ENCODE measurements at regions not wholly inside any gene's neighbourhood (a gene's known extent, or its start where the extent isn't known, plus 50 kb on each side); places are given as distances from the start of the nearest gene placed in this dataset.

GRCh38 chr3:67073812-67074211 lies 75.7 kb downstream of the KBTBD8 start (continued):
- TF ChIP-seq REST (IDR thresholded peaks at IDR 0.05) = no peak
- no peak for TF ChIP-seq MAX (IDR thresholded peaks at IDR 0.05)
- no peak for TF ChIP-seq NR2F2 (IDR thresholded peaks at IDR 0.05)
- TF ChIP-seq ZBTB33 (IDR thresholded peaks at IDR 0.05) = no peak
- TF ChIP-seq RAD21 (IDR thresholded peaks at IDR 0.05) = no peak
- no peak for TF ChIP-seq RXRA (IDR thresholded peaks at IDR 0.05)

- H3K4me1 ChIP-seq (ENCODE audit: control insufficient read depth in 4 of 4, insufficient read depth in 4 of 4, low read length in 3 of 4) = no peaks in the 10 kb centered on the region
- no peaks in the 10 kb centered on the region for H3K9me3 ChIP-seq (ENCODE audit: control insufficient read depth in 4 of 4, low read length in 3 of 4)
- H3K9ac ChIP-seq (ENCODE audit: low read depth in 1 of 2, low read length in 2 of 2) = no peak overlapping the region
- H3K27me3 ChIP-seq (ENCODE audit: control insufficient read depth in 4 of 4, insufficient read depth in 4 of 4, low read length in 3 of 4) = no peaks in the 10 kb centered on the region
- DNase-seq (ENCODE audit: low spot score) = no peak
- H3K27ac ChIP-seq (ENCODE audit: low read depth in 1 of 2, low read length in 2 of 2) = no peak overlapping the region
- 86% methylated on average over 2 of the region's 2 CpGs for WGBS
- TF ChIP-seq GABPA (IDR thresholded peaks at IDR 0.05 in 1 of 2, conservative IDR thresholded peaks at IDR 0.05 in 1 of 2) (no peak), HNF4A (conservative IDR thresholded peaks at IDR 0.05) (no peak), ZBTB33 (IDR thresholded peaks at IDR 0.05) (no peak), EGR1 (IDR thresholded peaks at IDR 0.05; ENCODE audit: low read depth in 2 of 2) (no peak)
- H3K4me3 ChIP-seq (ENCODE audit: low read depth in 1 of 3, low read length in 3 of 3) = no peak overlapping the region
- no peaks in the 10 kb centered on the region for H3K36me3 ChIP-seq (ENCODE audit: control insufficient read depth in 4 of 4, insufficient read depth in 3 of 4, low read depth in 1 of 4, low read length in 3 of 4)
Observed at GRCh38 chr3:67075295-67075694, 77.2 kb downstream of the KBTBD8 start.

DNA sequence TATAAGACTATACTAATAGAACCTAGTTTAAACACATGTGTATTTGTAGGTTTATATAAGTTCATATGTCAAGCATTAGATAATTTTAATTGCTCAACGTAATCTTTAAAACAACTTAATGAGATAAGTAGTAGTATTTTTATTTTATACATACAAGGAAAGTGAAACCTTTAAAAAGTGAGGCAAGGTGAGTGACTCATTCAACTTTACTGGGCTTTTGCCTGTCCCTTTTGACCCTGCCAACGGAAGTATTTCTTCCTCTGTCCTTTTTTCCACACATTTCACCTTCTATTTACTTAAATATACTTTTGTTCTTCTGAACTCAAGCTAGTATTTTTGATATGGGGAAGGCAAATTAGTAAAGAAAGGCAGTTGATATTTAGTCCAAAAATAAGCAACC lies 78.5 kb downstream of the KBTBD8 start:
- Histone ChIP-seq H3K36me3 (ENCODE audit: control insufficient read depth in 4 of 4, insufficient read depth in 3 of 4, low read depth in 1 of 4, low read length in 3 of 4) (no peaks in the 10 kb centered on the region), H3K4me3 (ENCODE audit: low read depth in 1 of 3, low read length in 3 of 3) (no peak overlapping the region), H3K27ac (ENCODE audit: low read depth in 1 of 2, low read length in 2 of 2) (no peak overlapping the region), H3K27me3 (ENCODE audit: control insufficient read depth in 4 of 4, insufficient read depth in 4 of 4, low read length in 3 of 4) (no peaks in the 10 kb centered on the region), H3K4me1 (ENCODE audit: control insufficient read depth in 4 of 4, insufficient read depth in 4 of 4, low read length in 3 of 4) (no peaks in the 10 kb centered on the region), H3K9ac (ENCODE audit: low read depth in 1 of 2, low read length in 2 of 2) (no peak overlapping the region), H3K9me3 (ENCODE audit: control insufficient read depth in 4 of 4, low read length in 3 of 4) (no peaks in the 10 kb centered on the region)
- 59% methylated on average over 2 of the region's 2 CpGs for WGBS
- DNase-seq (ENCODE audit: low spot score) = no peak
- no peak for TF ChIP-seq TAF1 (conservative IDR thresholded peaks at IDR 0.05)
- TF ChIP-seq JUND (IDR thresholded peaks at IDR 0.05) = no peak
- no peak for TF ChIP-seq RXRA (IDR thresholded peaks at IDR 0.05)
- TF ChIP-seq MAX (IDR thresholded peaks at IDR 0.05) = no peak
- TF ChIP-seq EGR1 (IDR thresholded peaks at IDR 0.05; ENCODE audit: low read depth in 2 of 2) = no peak
- no peak for TF ChIP-seq HNF4G (IDR thresholded peaks at IDR 0.05)
- TF ChIP-seq RAD21 (IDR thresholded peaks at IDR 0.05) = no peak
- TF ChIP-seq, protein P1, sequence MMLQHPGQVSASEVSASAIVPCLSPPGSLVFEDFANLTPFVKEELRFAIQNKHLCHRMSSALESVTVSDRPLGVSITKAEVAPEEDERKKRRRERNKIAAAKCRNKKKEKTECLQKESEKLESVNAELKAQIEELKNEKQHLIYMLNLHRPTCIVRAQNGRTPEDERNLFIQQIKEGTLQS (IDR thresholded peaks at IDR 0.05) = no peak
- no peak for TF ChIP-seq HNF4A (conservative IDR thresholded peaks at IDR 0.05)
- no peak for TF ChIP-seq NR2F2 (IDR thresholded peaks at IDR 0.05)
- no peak for TF ChIP-seq FOXA2 (IDR thresholded peaks at IDR 0.05)
- no peak for TF ChIP-seq ZBTB33 (IDR thresholded peaks at IDR 0.05)
- no peak for TF ChIP-seq FOXA1 (IDR thresholded peaks at IDR 0.05)
- TF ChIP-seq SP1 (IDR thresholded peaks at IDR 0.05) = no peak
- TF ChIP-seq CTCF (IDR thresholded peaks at IDR 0.05; ENCODE audit: low read depth, low read length, missing input control) = no peak
